Rectal smooth muscle tissue (tissue), 1 donor: ENCODE measurements at regions not wholly inside any gene's neighbourhood (a gene's known extent, or its start where the extent isn't known, plus 50 kb on each side); places are given as distances from the start of the nearest gene placed in this dataset.
"Not testable (repeated sequence)": the region's sequence is repeated elsewhere in the genome, so short reads cannot be mapped to it uniquely, and the experiment has no call there.

ENCODE experiments used
- H3K27ac ChIP-seq: one replicate; pipeline ENCODE4 v1.7.0; 2013; ENCODE audit warnings: low read depth, low read length, inconsistent platforms
- H3K27me3 ChIP-seq: one replicate; pipeline ENCODE4 v1.7.0; 2013; ENCODE audit warnings: low read length; ENCODE audit not compliant: control insufficient read depth, insufficient read depth
- H3K36me3 ChIP-seq: one replicate; pipeline ENCODE4 v1.7.0; 2013; ENCODE audit warnings: low read length; ENCODE audit not compliant: control insufficient read depth, insufficient read depth
- H3K4me1 ChIP-seq: one replicate; pipeline ENCODE4 v1.7.0; 2013; ENCODE audit warnings: low read length; ENCODE audit not compliant: control insufficient read depth, insufficient read depth
- H3K4me3 ChIP-seq: one replicate; pipeline ENCODE4 v1.7.0; 2013; ENCODE audit warnings: low read length
- H3K9ac ChIP-seq: one replicate; pipeline ENCODE4 v1.7.0; 2013; ENCODE audit warnings: low read length

- not testable (repeated sequence) for H3K9ac ChIP-seq, H3K36me3 ChIP-seq, H3K27me3 ChIP-seq, H3K4me3 ChIP-seq, H3K4me1 ChIP-seq, H3K27ac ChIP-seq
These were observed 94.7 kb upstream of the DEFB108B start for GRCh38 chr11:71738317-71738716.

GRCh38 chr11:71743385-71743784 lies 89.6 kb upstream of the DEFB108B start:
- H3K36me3 ChIP-seq, H3K4me3 ChIP-seq, H3K27ac ChIP-seq: not testable (repeated sequence)

DNA sequence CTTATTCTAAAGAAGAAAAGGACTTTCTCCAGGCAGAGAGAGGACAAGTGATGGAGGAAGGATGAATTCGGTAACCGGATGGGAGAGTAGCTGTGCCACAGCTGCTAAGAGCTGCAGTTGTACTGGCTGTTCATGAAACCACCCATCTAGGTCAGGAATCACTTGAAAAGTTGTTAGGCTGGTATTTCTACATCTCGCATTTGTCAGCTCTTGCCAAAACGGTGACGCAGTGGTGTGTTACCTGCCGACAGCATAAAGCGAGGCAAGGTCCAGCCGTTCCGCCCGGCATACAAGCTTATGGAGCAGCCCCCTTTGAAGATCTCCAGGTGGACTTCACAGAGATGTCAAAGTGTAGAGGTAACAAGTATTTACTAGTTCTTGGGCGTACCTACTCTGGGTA lies 87.3 kb upstream of the DEFB108B start:
- not testable (repeated sequence) for H3K4me1 ChIP-seq, H3K36me3 ChIP-seq, H3K4me3 ChIP-seq, H3K27me3 ChIP-seq, H3K27ac ChIP-seq, H3K9ac ChIP-seq

More at GRCh38 chr11:71743385-71743784, 89.6 kb upstream of the DEFB108B start:
- not testable (repeated sequence) for H3K27me3 ChIP-seq, H3K9ac ChIP-seq, H3K4me1 ChIP-seq

GRCh38 chr11:71746263-71746662 lies 86.7 kb upstream of the DEFB108B start:
- not testable (repeated sequence) for H3K36me3 ChIP-seq, H3K27ac ChIP-seq, H3K9ac ChIP-seq, H3K27me3 ChIP-seq, H3K4me1 ChIP-seq, H3K4me3 ChIP-seq

GRCh38 chr11:71748965-71749620 lies 83.9 kb upstream of the DEFB108B start:
- not testable (repeated sequence) for H3K36me3 ChIP-seq, H3K4me1 ChIP-seq, H3K4me3 ChIP-seq, H3K27ac ChIP-seq, H3K9ac ChIP-seq, H3K27me3 ChIP-seq

- not testable (repeated sequence) for H3K27me3 ChIP-seq, H3K4me1 ChIP-seq, H3K4me3 ChIP-seq, H3K27ac ChIP-seq, H3K9ac ChIP-seq, H3K36me3 ChIP-seq
These were observed 82.1 kb upstream of the DEFB108B start for GRCh38 chr11:71750908-71751307.

- H3K27me3 ChIP-seq, H3K36me3 ChIP-seq, H3K27ac ChIP-seq, H3K4me1 ChIP-seq, H3K9ac ChIP-seq, H3K4me3 ChIP-seq: not testable (repeated sequence)
These were observed 68.1 kb upstream of the DEFB108B start for GRCh38 chr11:71764695-71765491.

GRCh38 chr11:71767016-71767415 lies 66.0 kb upstream of the DEFB108B start:
- H3K4me3 ChIP-seq, H3K27me3 ChIP-seq, H3K4me1 ChIP-seq, H3K27ac ChIP-seq, H3K36me3 ChIP-seq, H3K9ac ChIP-seq: not testable (repeated sequence)

- not testable (repeated sequence) for H3K4me1 ChIP-seq, H3K4me3 ChIP-seq, H3K27ac ChIP-seq, H3K36me3 ChIP-seq, H3K9ac ChIP-seq, H3K27me3 ChIP-seq
These were observed 60.8 kb upstream of the DEFB108B start for GRCh38 chr11:71772193-71772592.

- Histone ChIP-seq H3K4me3 (no peak overlapping the region), H3K9ac (no peak overlapping the region), H3K36me3 (no peaks in the 10 kb centered on the region)
These were observed 58.3 kb upstream of the DEFB108B start for GRCh38 chr11:71774603-71775222.

DNA sequence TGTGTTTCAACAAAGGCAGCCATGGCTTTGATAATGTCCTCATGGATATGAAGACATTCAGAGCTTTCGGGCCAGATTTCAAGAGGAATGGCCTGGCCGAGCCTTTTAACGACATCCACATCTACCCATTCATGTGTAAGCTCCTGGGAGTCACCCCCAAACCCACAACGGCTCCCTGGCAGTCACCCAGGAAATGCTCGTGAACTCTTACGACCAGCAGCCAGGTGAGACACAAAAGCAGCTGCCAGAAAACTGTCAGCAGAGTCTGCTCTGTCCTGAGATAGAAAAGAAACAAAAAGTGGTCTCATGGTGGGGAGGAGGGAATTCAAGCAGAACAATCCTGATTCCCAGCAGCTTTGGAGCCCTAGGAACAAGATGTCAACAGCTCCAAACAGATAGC lies 52.9 kb upstream of the DEFB108B start:
- not testable (repeated sequence) for H3K4me3 ChIP-seq, H3K36me3 ChIP-seq, H3K4me1 ChIP-seq, H3K9ac ChIP-seq, H3K27ac ChIP-seq, H3K27me3 ChIP-seq

More at GRCh38 chr11:71774603-71775222, 58.3 kb upstream of the DEFB108B start:
- Histone ChIP-seq H3K27me3 (no peaks in the 10 kb centered on the region), H3K27ac (no peak overlapping the region), H3K4me1 (no peaks in the 10 kb centered on the region)

DNA sequence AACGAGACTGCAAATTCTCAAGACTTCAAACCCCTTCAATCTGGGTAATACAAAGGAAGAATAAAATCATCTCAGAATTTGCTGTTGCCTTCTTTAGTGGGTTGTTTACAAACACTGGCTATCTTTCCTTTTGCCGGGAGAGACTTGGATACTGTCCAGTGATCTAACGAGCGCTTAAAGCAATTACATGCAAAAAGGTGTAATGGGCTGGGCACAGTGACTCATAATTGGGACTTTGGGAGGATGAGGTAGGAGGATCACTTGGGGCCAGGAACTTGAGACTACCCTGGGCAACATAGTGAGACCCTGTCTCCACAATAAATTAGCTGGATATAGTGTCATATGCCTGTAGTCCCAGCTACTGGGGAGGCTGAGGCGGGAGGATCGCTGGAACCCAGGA lies 52.2 kb upstream of the DEFB108B start:
- not testable (repeated sequence) for H3K36me3 ChIP-seq, H3K9ac ChIP-seq, H3K4me1 ChIP-seq, H3K27ac ChIP-seq, H3K4me3 ChIP-seq, H3K27me3 ChIP-seq

GRCh38 chr11:71781491-71781890 lies 51.5 kb upstream of the DEFB108B start:
- H3K27ac ChIP-seq, H3K9ac ChIP-seq, H3K4me1 ChIP-seq, H3K36me3 ChIP-seq, H3K4me3 ChIP-seq, H3K27me3 ChIP-seq: not testable (repeated sequence)
